Nucleus accumbens (tissue), 56 donors: ENCODE measurements at regions not wholly inside any gene's neighbourhood (a gene's known extent, or its start where the extent isn't known, plus 50 kb on each side); places are given as distances from the start of the nearest gene placed in this dataset.

ENCODE experiments used
- DNase-seq, 56 donors: peaks; one replicate each; lab custom pipeline; 2025; lab: John Stamatoyannopoulos, UW

DNA sequence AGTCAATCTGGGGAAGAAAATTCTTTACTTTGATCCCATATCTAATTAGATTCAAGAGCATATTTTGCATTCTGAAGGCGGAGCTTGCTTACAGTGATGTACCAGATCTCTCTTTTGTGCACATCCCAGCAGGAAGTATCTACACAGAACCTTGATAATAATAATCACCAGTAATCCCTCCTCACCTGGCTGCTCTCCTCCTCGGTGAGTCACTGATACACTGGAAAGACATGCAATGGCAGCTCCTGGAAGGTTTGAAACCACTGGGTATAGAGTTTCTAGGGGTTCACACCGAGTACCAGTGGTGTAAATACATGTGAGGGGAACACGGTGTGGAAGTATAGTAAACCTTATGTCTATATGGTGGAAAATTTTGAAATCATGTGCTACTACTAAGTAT, 205.5 kb upstream of the TARS1 start:
- no peak for DNase-seq

DNA sequence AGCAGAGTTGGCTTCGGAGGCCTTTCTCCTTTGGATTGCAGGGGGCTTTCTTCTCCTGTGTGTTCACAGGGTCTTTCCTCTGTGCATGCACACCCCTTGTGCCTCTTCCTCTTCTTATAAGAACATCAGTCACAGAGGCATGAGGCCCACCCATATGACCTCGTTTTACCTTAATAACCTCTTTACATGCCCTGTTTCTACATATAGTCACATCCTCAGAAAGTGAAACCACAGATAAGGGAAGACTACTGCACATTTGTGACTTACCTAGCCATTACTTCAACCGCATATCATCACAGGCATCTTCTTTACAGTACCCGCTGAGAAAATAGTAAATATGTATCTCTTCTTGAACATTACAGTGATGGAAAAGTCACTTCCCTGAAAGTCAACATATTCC, 204.9 kb upstream of the TARS1 start:
- no peak for DNase-seq

DNA sequence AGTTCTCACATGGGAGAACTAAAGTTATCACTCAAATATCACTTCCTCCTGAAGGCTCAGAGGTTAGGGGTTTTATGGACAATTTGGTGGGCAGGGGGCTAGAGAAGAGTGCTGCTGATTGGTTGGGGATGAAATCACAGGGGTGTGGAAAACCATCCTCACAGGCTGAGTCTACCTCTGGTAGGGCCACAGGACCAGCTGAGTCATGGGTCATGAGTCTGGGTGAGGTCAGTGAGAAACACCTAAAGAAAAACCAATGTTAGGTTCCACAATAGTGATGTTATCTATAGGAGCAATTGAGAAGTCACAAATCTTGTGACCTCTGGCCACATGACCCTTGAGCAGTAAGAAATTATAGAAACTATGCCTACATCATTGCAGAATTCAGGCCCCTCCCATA, 203.3 kb upstream of the TARS1 start:
- no peak for DNase-seq

DNA sequence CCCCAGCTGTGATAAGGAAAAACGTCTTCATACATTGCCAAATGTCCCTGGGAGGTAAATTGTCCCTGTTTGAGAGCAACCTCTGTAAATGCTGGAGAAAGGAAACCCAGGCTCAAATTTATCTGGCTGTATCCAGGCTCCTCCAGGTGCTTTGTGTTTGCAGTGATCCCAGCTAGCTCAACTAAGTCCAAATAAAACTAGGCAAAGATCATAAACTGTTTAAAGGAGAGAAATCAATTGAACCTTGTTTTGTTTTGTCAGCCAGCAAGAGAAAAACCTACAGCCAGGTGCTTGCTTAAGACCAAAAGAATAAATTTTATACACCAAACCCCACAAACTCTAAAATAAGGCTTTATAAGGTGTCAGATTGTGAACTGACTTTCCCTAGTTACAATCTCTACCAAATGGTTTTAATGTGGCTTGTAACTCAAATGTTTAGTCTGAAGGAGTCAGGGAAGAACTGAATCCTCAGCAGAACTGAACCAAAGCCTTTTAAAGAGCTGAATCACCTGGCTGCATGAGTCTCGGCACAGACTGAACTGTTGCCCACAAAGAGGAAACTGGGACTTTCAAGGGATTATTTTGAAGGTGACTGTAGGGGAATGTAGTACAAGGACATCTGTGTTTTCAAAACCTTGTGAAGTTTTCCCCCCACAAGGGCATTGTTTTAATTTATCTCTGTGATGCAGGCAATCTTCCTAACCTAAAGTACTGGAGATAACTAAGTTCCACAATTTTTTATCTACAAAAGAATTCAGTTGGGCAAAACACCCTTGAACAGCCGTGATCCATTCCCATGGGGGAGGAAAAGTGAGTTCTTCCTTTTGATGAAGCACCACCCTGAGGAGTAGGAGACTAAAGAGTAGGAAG, 201.7 kb upstream of the TARS1 start:
- no peak for DNase-seq

DNA sequence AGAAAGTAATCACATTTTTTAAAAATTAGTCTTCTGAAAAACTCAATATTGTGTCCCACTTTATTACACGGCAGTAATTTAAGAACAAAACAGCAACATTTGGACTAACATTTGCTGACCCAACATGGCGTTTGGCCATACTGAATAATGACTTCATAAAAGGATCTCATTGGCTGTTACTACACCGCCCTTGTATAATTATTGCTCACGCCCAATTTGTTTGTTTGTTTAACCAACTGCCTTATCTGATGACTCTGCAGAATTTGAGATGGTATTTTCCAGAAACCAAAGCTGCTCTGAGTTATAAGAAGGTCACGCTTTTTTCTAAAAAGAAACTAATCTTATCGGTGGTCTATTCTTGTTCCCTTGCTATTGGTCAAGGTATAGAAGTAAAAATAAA, 200.2 kb upstream of the TARS1 start:
- DNase-seq = no peak

DNA sequence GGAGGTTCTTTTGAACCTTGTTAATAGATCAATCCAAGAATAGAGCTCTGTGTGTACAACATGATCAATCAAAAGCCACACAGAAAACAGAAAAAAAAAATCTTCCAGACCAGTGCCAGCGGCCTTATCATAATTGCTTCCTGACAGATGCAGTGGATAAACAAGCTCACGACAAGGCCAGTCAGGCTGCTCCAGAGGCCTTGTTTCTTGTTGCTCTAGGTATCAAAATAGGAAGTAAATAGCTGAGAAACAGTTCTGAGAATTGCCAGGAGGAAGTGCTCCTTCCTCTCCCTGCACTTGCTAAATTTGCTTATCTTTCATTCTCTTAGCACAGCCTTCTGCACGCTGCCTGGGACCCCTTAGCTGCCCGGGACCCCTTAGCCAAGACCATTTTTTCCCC, 199.0 kb upstream of the TARS1 start:
- DNase-seq = peak in 2 of 56 donors; percentile 0 to 3

DNA sequence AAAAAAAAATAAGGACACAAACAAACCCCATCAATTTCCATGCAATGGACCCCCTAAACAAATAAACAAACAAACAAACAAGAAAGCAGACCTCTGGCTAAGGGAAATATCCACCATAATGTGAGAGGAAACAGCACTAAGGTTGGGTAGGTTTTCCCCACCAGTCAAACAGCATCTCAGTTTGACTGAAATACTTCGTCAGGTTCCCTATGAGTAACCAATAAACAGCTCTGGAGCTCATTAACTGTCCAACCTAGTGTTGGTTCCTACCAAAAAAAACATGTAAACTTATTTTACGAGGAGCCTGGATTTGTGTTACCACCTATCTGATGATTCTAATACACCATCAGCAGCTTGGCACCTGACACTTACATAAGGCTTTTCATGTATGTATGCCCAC, 198.5 kb upstream of the TARS1 start:
- DNase-seq = no peak

DNA sequence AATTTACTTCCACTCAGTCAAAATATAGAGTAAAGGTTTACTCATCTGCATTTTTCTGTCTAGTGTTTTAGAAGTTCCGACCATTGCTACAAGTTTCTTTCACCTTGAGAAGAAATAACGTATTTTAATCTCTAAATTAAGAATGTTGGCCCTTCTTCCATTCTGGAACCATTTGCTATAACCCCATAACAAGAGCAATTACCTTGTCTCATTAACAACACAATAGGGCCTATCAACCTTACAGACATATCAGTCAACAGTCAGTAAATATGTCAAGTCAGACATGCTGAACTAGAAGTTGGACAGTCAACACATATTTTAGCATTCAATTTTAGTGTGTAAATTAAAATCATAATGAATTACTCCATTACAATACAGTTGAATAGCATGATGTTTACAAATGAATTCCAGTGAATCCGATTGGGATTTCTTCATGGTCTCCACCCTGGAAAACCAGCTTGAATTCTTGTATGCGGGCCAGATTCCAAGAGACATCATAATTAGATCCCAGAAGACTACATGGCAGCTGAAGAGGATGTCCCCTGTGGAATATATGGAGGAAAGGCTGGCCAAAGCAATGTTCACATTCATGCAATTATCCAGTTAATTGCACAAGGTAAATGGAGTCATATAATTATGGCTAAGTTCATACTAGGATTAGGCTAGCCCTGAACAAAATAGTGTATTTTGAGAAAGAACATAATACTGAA, 196.2 kb upstream of the TARS1 start:
- no peak for DNase-seq

DNA sequence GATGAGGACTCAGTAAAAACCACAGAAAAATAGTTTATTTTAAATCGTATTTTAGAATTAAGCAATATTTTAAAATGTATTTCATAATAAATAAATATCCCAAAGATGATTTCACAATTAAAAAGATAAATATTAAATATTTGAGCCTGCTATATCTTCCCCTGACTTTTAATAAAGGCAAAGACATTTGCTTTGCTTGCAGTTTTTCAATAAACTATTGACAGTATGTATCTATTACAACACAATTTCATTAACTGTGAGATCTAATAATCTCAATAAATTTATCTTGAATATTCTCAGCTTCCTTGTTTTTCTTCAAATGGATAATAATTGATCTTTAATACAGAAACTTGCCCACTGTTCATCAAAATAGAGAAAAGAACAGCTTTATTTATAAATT, 186.2 kb upstream of the TARS1 start:
- no peak for DNase-seq

DNA sequence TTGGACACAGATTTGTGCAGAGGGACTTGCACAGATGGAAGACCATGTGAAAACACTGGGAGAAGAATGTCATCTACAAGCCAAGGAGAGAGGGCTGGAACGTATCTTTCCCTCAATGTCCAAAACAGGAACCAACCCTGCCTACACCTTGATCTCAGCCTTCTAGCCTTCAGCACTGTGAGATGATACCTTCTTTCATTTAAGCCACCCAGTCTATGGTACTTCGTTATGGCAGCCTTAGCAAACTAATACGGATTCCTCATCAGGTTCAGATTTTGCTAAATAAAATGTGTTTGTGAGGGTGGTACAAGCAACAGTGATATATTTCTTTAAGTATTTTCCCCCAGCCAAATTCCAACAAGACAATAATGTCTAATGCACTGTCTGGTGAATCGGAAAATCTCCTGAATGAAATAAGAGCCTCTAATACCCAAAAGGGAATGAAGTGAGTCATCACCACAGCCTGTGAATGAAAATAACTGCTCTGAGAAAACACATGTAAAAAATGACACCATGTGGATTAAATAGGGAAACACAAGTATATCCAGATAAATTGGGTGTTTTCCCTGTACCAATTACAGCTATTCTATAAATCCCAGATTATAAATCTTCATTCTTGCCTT, 182.8 kb upstream of the TARS1 start:
- no peak for DNase-seq

DNA sequence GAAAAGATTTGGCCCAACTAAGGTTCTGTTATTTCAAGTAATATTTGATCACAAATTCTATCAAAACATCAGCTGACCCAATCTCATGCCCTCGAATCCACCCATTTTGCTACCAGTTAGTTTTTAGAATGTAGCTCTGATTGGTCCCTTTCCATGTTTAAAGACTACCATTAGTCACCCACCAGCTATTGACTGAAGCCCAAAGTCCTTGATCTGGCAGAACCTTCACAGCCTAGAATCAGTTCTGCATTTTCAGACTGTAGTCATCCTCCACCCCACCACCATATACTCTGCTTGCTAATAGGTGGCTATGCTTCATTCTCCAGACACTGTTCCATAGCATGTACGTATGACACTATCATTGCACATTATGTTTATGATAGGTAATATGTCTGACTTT, 182.2 kb upstream of the TARS1 start:
- DNase-seq = no peak

DNA sequence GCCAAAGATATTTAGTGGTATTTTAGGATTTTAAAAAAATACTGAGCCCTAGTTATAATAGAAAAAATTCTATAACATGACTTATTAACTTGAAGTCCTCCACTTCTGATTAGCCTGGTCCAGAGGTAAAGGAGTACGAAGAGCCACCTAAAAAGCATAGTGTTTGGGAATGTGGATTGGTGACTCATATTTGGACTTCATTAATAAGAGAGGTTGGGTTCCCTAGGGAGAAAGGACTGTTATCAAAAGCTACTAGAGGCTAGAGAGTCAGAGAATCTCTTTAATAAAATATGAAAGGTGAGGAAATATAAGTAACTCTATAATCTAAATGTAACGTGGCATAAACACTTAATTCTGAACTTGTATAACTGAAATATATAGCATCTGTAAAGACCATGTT, 180.7 kb upstream of the TARS1 start:
- DNase-seq = no peak

DNA sequence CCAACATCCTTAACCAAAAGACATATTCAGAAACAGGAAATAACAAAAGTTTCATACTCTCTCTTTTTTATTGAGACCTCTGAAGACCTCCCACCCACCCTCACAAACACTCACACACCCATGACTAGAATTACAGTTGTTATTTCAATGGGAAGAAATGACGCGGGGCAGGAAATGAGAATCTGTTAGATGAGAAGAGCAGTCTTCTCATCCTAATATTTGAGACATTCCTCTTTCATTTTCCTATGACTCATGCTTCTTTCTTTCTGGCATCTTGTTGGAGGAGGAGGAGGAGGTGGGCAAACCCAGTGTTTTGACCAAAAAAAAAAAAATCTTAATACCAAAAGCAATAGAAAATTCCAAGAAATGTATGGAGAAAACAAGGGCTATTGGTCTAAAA, 179.5 kb upstream of the TARS1 start:
- DNase-seq = no peak

DNA sequence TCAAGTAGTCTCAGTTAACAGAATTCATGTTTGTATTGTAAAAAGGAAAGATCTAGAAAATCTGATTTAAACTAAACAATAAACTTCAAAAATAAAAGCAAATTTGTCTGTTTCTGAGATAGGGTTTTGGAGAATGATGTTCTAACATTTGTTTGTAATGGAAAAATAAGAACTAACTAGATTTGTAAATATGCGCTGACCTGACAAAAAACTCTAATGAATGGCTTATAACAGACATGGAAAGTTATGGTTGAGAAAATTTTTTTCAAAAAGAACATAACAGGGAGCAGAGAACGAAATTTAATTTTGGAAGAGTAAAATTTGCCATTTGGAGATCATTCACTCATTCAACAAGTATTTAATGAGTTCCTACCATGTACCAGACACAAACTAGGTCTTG, 179.0 kb upstream of the TARS1 start:
- DNase-seq = no peak

DNA sequence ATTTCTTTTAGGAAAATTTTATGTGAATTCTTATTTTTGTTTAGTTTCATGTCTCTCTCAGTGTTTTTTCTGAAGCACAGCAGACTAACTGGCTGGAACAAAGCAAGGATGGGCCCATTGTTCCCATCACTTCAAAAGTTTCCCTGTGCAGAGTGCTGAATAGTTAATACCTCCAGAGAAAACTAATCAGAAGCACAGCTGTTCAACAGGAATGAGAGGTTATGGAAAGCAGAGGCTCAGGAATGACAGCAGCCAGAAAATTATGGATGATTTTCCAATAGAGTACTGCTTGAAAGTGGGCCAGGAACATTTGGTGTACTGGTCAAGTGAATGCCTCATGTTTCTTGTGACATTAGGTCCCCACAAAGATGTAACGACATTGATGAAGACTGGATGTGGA, 173.0 kb upstream of the TARS1 start:
- DNase-seq = no peak

DNA sequence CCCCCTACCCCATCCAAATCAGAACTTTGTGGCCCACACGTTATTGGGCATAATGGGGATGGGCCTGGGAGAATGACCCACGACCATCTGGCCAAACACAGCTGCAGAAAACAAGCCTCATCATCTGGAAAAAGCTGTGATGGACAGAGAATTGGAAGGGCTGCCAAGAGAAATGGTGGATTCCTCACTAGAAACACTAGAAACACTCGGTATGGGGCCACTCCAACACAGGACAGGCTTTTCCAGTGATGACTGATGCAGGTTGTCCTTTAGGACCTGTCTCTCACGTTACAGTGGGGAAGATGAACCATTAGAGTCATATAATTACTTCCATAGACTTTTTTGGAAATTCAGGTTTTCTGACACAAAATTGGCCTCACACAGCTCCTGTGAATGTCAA, 172.4 kb upstream of the TARS1 start:
- no peak for DNase-seq

DNA sequence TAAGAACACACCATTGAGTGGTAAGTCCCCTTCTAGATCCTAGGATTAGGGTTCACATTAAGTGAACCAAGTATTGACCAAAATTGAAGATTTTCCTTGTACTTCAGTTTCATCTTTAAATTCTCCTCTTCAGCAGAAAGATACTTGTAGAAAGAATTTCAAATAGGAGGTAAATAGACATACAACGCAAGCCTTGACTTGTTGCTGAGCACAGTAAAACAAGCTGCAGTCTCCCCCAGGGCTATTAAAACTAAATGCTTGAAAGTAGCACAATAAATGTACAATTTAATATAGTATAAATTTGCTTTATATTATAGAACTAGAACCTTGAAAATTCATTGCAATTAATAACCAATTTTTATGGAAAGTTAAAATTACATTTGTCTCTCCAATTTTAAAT, 170.1 kb upstream of the TARS1 start:
- DNase-seq = no peak

DNA sequence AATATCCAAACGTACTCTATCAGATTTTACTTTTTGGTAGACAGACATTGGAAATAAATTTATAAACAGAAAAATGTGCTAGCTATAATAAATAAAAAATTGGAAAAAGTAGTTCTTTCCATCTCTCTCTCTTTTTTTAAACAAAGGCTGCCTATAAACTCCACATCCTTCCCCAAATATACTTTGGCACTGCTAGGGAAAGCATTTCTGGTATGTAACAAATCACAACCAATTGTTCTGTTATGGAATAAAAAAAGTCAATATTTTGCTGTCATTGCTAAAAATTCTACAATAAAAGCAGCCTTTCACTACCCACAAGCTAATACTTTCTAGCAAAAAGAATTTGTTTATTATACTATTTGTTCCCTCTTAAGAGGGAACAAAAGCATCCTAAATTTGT, 169.2 kb upstream of the TARS1 start:
- DNase-seq = no peak

DNA sequence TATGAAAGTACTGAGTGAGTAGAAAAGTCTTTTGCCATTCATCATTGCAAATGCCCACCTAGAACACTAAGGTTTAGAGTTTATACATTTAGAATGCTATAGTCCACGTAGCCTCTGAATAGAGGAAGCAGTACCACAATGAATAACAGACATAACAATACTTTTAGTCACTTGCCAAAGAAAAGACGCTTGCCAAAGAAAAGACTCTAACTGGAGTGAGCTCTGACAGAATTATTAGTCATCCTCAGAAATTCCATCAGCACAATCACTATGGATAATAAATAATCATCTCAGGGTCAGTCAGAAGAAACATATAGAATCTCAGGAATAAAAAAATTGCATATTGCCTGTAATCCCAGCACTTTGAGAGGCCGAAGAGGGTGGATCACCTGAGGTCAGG, 168.5 kb upstream of the TARS1 start:
- no peak for DNase-seq

DNA sequence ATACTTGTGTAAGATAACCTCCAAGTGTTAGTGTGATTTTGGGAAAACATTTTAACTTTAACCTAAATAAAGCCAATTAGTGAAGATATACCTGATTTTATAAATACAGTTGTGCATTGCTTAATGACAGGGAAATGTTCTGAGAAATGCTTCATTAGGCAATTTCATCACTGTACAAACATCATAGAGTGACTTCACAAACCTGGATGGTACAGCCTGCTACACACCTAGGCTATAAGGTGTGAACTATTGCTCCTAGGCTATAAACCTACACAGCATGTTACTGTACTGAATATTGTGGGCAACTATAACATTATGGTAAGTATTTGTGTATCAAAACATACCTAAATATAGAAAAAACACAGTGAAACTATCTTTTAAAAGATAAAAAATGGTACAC, 166.8 kb upstream of the TARS1 start:
- no peak for DNase-seq

DNA sequence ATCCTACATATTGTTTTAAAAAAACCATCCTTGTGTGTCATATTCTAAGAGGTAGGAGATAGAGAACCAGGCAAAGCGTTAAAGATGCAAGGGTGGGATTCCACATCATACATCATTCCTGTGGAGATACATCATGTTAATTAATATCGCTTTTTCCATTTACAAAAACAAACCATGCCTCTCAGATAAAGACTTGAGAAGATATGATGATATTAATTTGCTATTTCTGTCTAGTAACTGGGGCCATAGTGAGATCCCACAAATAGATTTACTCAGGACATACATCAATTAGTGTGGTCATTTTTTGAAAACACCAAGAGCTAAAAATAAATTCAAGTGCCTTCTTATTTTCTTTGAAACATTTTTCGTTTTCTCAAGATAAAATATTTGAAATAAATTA, 165.4 kb upstream of the TARS1 start:
- DNase-seq = no peak
